HuH-7 (cell line): ENCODE measurements at regions not wholly inside any gene's neighbourhood (a gene's known extent, or its start where the extent isn't known, plus 50 kb on each side); places are given as distances from the start of the nearest gene placed in this dataset.

Source experiments
- DNase-seq: peaks from one replicate; pipeline ENCODE4 v3.0.0; 2011; ENCODE audit warnings: low spot score

- DNase-seq, result no peak
Measured at GRCh38 chr14:44712024-44712815, 205.1 kb upstream of the FSCB start.

GRCh38 chr14:44701563-44702263 lies 194.6 kb upstream of the FSCB start:
- DNase-seq, result no peak

GRCh38 chr14:44700694-44701093 lies 193.6 kb upstream of the FSCB start:
- no peak for DNase-seq

GRCh38 chr14:44700184-44700583 lies 193.1 kb upstream of the FSCB start:
- no peak for DNase-seq

- DNase-seq, result no peak
Measured at GRCh38 chr14:44699391-44699790, 192.3 kb upstream of the FSCB start.

GRCh38 chr14:44669496-44669895 lies 162.4 kb upstream of the FSCB start:
- DNase-seq, result no peak

- no peak for DNase-seq
Measured at GRCh38 chr14:44663136-44663535, 156.1 kb upstream of the FSCB start.

- no peak for DNase-seq
Measured at GRCh38 chr14:44662250-44662891, 155.3 kb upstream of the FSCB start.

GRCh38 chr14:44658389-44658696 lies 151.3 kb upstream of the FSCB start:
- DNase-seq, result no peak

- peak; percentile 1 for DNase-seq
Measured at GRCh38 chr14:44657696-44658388, 150.8 kb upstream of the FSCB start.

- DNase-seq, result no peak
Measured at GRCh38 chr14:44657203-44657602, 150.1 kb upstream of the FSCB start.

GRCh38 chr14:44654591-44654990 lies 147.5 kb upstream of the FSCB start:
- DNase-seq, result no peak

- no peak for DNase-seq
Measured at GRCh38 chr14:44653641-44654040, 146.6 kb upstream of the FSCB start.

GRCh38 chr14:44652640-44653039 lies 145.6 kb upstream of the FSCB start:
- no peak for DNase-seq

GRCh38 chr14:44649061-44649460 lies 142.0 kb upstream of the FSCB start:
- DNase-seq, result no peak

GRCh38 chr14:44640416-44640815 lies 133.3 kb upstream of the FSCB start:
- no peak for DNase-seq

- no peak for DNase-seq
Measured at GRCh38 chr14:44639781-44640385, 132.8 kb upstream of the FSCB start.

GRCh38 chr14:44634692-44635091 lies 127.6 kb upstream of the FSCB start:
- DNase-seq, result no peak

GRCh38 chr14:44626423-44626822 lies 119.3 kb upstream of the FSCB start:
- DNase-seq, result no peak

GRCh38 chr14:44625098-44625497 lies 118.0 kb upstream of the FSCB start:
- no peak for DNase-seq

- DNase-seq, result no peak
Measured at GRCh38 chr14:44620121-44621019, 113.3 kb upstream of the FSCB start.
